ENCODE measurements at regions not wholly inside any gene's neighbourhood (a gene's known extent, or its start where the extent isn't known, plus 50 kb on each side); places are given as distances from the start of the nearest gene placed in this dataset.
A peak's percentile ranks its signal among the peaks of the same experiment; 100 is the strongest.

- DNase-seq (ENCODE audit: extremely low spot score, insufficient read length, low read depth) (no peak), FAIRE-seq (peak; percentile 99)
Observed at GRCh38 chr12:92034858-92035401, 110.7 kb downstream of the BTG1 start.

GRCh38 chr12:92034083-92034482 is 111.6 kb downstream of the BTG1 start:
- FAIRE-seq, result no peak

GRCh38 chr12:92032965-92033364 is 112.7 kb downstream of the BTG1 start:
- no peak for FAIRE-seq
- DNase-seq (ENCODE audit: extremely low spot score, insufficient read length, low read depth), result no peak

More at GRCh38 chr12:92034083-92034482, 111.6 kb downstream of the BTG1 start:
- DNase-seq (ENCODE audit: extremely low spot score, insufficient read length, low read depth), result no peak

- FAIRE-seq (peak; percentile 53), DNase-seq (ENCODE audit: extremely low spot score, insufficient read length, low read depth) (no peak)
Observed at GRCh38 chr12:92032101-92032500, 113.5 kb downstream of the BTG1 start.

GRCh38 chr12:92030618-92031017 is 115.0 kb downstream of the BTG1 start:
- FAIRE-seq (peak; percentile 93), DNase-seq (ENCODE audit: extremely low spot score, insufficient read length, low read depth) (no peak)

GRCh38 chr12:92029902-92030586 is 115.6 kb downstream of the BTG1 start:
- FAIRE-seq (peak; percentile 59), DNase-seq (ENCODE audit: extremely low spot score, insufficient read length, low read depth) (no peak)

GRCh38 chr12:92029136-92029535 is 116.5 kb downstream of the BTG1 start:
- DNase-seq (ENCODE audit: extremely low spot score, insufficient read length, low read depth) (no peak), FAIRE-seq (no peak)

GRCh38 chr12:92028441-92028709 is 117.3 kb downstream of the BTG1 start:
- no peak for DNase-seq (ENCODE audit: extremely low spot score, insufficient read length, low read depth)
- no peak for FAIRE-seq

GRCh38 chr12:92027701-92028440 is 117.8 kb downstream of the BTG1 start:
- FAIRE-seq, result no peak
- no peak for DNase-seq (ENCODE audit: extremely low spot score, insufficient read length, low read depth)

- DNase-seq (ENCODE audit: extremely low spot score, insufficient read length, low read depth), result no peak
- no peak for FAIRE-seq
Observed at GRCh38 chr12:92027243-92027642, 118.4 kb downstream of the BTG1 start.

- FAIRE-seq (no peak), DNase-seq (ENCODE audit: extremely low spot score, insufficient read length, low read depth) (no peak)
Observed at GRCh38 chr12:92025462-92026207, 120.0 kb downstream of the BTG1 start.

GRCh38 chr12:92022093-92022492 is 123.6 kb downstream of the BTG1 start:
- FAIRE-seq (no peak), DNase-seq (ENCODE audit: extremely low spot score, insufficient read length, low read depth) (no peak)

GRCh38 chr12:92021666-92022035 is 124.0 kb downstream of the BTG1 start:
- DNase-seq (ENCODE audit: extremely low spot score, insufficient read length, low read depth), result no peak
- no peak for FAIRE-seq

- FAIRE-seq (no peak), DNase-seq (ENCODE audit: extremely low spot score, insufficient read length, low read depth) (no peak)
Observed at GRCh38 chr12:92020983-92021665, 124.5 kb downstream of the BTG1 start.

- no peak for FAIRE-seq
Observed at GRCh38 chr12:92019491-92020277, 126.0 kb downstream of the BTG1 start.

GRCh38 chr12:92012691-92013090 is 133.0 kb downstream of the BTG1 start:
- DNase-seq (ENCODE audit: extremely low spot score, insufficient read length, low read depth), result no peak
- no peak for FAIRE-seq

More at GRCh38 chr12:92019491-92020277, 126.0 kb downstream of the BTG1 start:
- DNase-seq (ENCODE audit: extremely low spot score, insufficient read length, low read depth), result no peak

- no peak for FAIRE-seq
- DNase-seq (ENCODE audit: extremely low spot score, insufficient read length, low read depth), result no peak
Observed at GRCh38 chr12:92010853-92011701, 134.6 kb downstream of the BTG1 start.

- DNase-seq (ENCODE audit: extremely low spot score, insufficient read length, low read depth) (no peak), FAIRE-seq (no peak)
Observed at GRCh38 chr12:92010368-92010767, 135.3 kb downstream of the BTG1 start.

GRCh38 chr12:92008345-92008744 is 137.3 kb downstream of the BTG1 start:
- no peak for DNase-seq (ENCODE audit: extremely low spot score, insufficient read length, low read depth)
- FAIRE-seq, result no peak
